ENCODE measurements at regions not wholly inside any gene's neighbourhood (a gene's known extent, or its start where the extent isn't known, plus 50 kb on each side); places are given as distances from the start of the nearest gene placed in this dataset.

GRCh38 chr13:95477187-95477586, 75.3 kb upstream of the CLDN10 start:
- no peak overlapping the region for H3K14ac ChIP-seq (ENCODE audit: insufficient read length)
- no peak for FAIRE-seq
- no peaks in the 10 kb centered on the region for H3K79me1 ChIP-seq (ENCODE audit: low read depth, low read length)
- no peak overlapping the region for H3K4ac ChIP-seq (replicated peaks; ENCODE audit: insufficient read length, low read depth, low read length)
- H2BK15ac ChIP-seq (ENCODE audit: low read length): no peak overlapping the region
- no peak overlapping the region for H3K23ac ChIP-seq (ENCODE audit: insufficient read length)
- no peak overlapping the region for H2AK5ac ChIP-seq (ENCODE audit: low read depth, low read length)
- no peak overlapping the region for H4K91ac ChIP-seq (replicated peaks; ENCODE audit: insufficient read length, low read length)
- POLR2A ChIA-PET (ENCODE audit: partially characterized antibody): no interaction called here
- H4K8ac ChIP-seq (ENCODE audit: extremely low read depth, insufficient read depth, low read length): no peak overlapping the region
- H3K9ac ChIP-seq (replicated peaks in 1 of 4; ENCODE audit: extremely low read depth in 1 of 4, low read depth in 3 of 4, low read length in 3 of 4): no peak overlapping the region
- no peak overlapping the region for H2BK20ac ChIP-seq (ENCODE audit: low read length)
- no peak overlapping the region for H2BK12ac ChIP-seq (ENCODE audit: low read depth, low read length)
- H3K36me3 ChIP-seq (ENCODE audit: control insufficient read depth in 2 of 4, insufficient read depth in 4 of 4, low read length in 3 of 4): no peaks in the 10 kb centered on the region
- 86% methylated on average over 6 of the region's 6 CpGs; no CpG with 5 or more reads in 1 of the 2 experiments for WGBS, 2 experiments (ENCODE audit: extremely low coverage in 1 of 2, insufficient coverage in 1 of 2, insufficient read length in 1 of 2, insufficient replicate concordance in 2 of 2, low coverage in 1 of 2, low lambda C conversion rate in 2 of 2, missing lambda C conversion rate in 1 of 2)
- no peak overlapping the region for H3K27ac ChIP-seq (ENCODE audit: low read depth, low read length)
- H2AFZ ChIP-seq (ENCODE audit: low read length): no peak overlapping the region
- TF ChIP-seq SIN3A (conservative IDR thresholded peaks at IDR 0.05 in 1 of 2, IDR thresholded peaks at IDR 0.05 in 1 of 2; ENCODE audit: low read depth in 1 of 2, low read length in 2 of 2): no peak
- no peak for TF ChIP-seq GTF2F1 (IDR thresholded peaks at IDR 0.05; ENCODE audit: borderline replicate concordance, low read depth, low read length)
- no peak for TF ChIP-seq RAD21 (IDR thresholded peaks at IDR 0.05 in 1 of 2, conservative IDR thresholded peaks at IDR 0.05 in 1 of 2; ENCODE audit: low read depth in 2 of 2, low read length in 2 of 2)
- no peak for TF ChIP-seq CHD2 (IDR thresholded peaks at IDR 0.05; ENCODE audit: low read length)
- CTCF ChIA-PET (ENCODE audit: partially characterized antibody): interaction anchor here (0.5 to 8.4 kb wide), 21 partner anchors 8 to 342 kb away, joined by 3 to 62 read pairs (median 3); partner anchors contain the start of gene ABCC4
- no peak overlapping the region for H2BK120ac ChIP-seq (replicated peaks; ENCODE audit: low read depth, low read length)
- H4K20me1 ChIP-seq (replicated peaks in 1 of 2; ENCODE audit: control insufficient read depth in 1 of 2, insufficient read depth in 2 of 2, low read length in 2 of 2): no peaks in the 10 kb centered on the region
- H3K9me3 ChIP-seq (ENCODE audit: insufficient read depth in 2 of 2, low read depth in 1 of 2, low read length in 1 of 2): no peaks in the 10 kb centered on the region
- no peak overlapping the region for H3K4me3 ChIP-seq (ENCODE audit: extremely low read depth in 1 of 4, insufficient read depth in 2 of 4, low read depth in 3 of 4, low read length in 4 of 4)
- no peaks in the 10 kb centered on the region for H3K23me2 ChIP-seq (ENCODE audit: low read depth, low read length)
- no peak overlapping the region for H3K56ac ChIP-seq (replicated peaks; ENCODE audit: insufficient read length, low read depth, low read length)
- no peak for DNase-seq (ENCODE audit: low read depth in 1 of 2, low spot score in 2 of 2)
- peaks cover 0 to 6% (median 2%) of the 10 kb centered on the region in 4 experiments; a peak in 2 of 7 replicates for H3K4me1 ChIP-seq (replicated peaks in 1 of 4; ENCODE audit: control insufficient read depth in 3 of 4, insufficient read depth in 4 of 4, low read length in 3 of 4)
- no peaks in the 10 kb centered on the region for H3K79me2 ChIP-seq (ENCODE audit: control insufficient read depth in 1 of 2, insufficient read depth in 2 of 2, low read length in 2 of 2)
- H4K5ac ChIP-seq (ENCODE audit: insufficient read length, low read depth, low read length): no peak overlapping the region
- H3K4me2 ChIP-seq (ENCODE audit: insufficient read depth in 1 of 2, low read depth in 2 of 2, low read length in 2 of 2): no peak overlapping the region
- peaks cover 0 to 2% (median 0%) of the 10 kb centered on the region in 4 experiments; a peak in 3 of 7 replicates for H3K27me3 ChIP-seq (replicated peaks in 1 of 4; ENCODE audit: control insufficient read depth in 3 of 4, extremely low read depth in 1 of 4, insufficient read depth in 3 of 4, low read length in 3 of 4)
- H2BK5ac ChIP-seq (ENCODE audit: low read depth, low read length): no peak overlapping the region
- no peak overlapping the region for H3K18ac ChIP-seq (ENCODE audit: extremely low read depth, low read length)

Data from H1 (cell line).